Epithelial cell of esophagus (primary cell): ENCODE measurements at regions not wholly inside any gene's neighbourhood (a gene's known extent, or its start where the extent isn't known, plus 50 kb on each side); places are given as distances from the start of the nearest gene placed in this dataset.

Source experiments
- DNase-seq: peaks from one replicate; pipeline ENCODE4 v3.0.0; 2010; ENCODE audit warnings: low read depth
- H3K4me3 ChIP-seq: 2 replicates; pipeline ENCODE4 v1.5.1; 2011; ENCODE audit warnings: mild to moderate bottlenecking, low read length, control low read depth
- TF ChIP-seq, protein P1 (sequence below): IDR thresholded peaks from 2 replicates; pipeline ENCODE4 v1.5.1; 2011; ENCODE audit warnings: low read depth, mild to moderate bottlenecking, low read length, control low read depth, inconsistent platforms; ENCODE audit not compliant: insufficient read depth; ENCODE audit errors: missing control alignments

DNA sequence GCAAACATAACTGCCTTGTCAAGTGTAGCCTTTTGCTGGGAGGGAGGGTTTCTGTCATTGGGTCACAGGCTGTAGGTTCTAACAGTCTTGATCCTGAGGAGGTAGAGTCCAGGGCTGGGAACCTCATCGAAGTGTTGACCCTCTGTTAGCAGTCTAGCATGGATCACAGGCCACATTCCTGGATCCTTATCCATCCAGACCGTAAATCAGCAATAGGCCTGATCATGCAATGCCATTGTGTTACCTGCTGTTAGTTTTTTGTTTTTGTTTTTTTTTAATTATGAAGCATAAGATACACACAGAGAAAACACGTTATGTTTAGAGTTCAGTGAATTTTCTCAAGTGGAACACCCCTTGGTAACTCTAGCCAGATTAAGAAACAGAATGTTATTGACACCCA, 282.0 kb upstream of the TPM1 start:
- no peak for DNase-seq
- TF ChIP-seq, protein P1, sequence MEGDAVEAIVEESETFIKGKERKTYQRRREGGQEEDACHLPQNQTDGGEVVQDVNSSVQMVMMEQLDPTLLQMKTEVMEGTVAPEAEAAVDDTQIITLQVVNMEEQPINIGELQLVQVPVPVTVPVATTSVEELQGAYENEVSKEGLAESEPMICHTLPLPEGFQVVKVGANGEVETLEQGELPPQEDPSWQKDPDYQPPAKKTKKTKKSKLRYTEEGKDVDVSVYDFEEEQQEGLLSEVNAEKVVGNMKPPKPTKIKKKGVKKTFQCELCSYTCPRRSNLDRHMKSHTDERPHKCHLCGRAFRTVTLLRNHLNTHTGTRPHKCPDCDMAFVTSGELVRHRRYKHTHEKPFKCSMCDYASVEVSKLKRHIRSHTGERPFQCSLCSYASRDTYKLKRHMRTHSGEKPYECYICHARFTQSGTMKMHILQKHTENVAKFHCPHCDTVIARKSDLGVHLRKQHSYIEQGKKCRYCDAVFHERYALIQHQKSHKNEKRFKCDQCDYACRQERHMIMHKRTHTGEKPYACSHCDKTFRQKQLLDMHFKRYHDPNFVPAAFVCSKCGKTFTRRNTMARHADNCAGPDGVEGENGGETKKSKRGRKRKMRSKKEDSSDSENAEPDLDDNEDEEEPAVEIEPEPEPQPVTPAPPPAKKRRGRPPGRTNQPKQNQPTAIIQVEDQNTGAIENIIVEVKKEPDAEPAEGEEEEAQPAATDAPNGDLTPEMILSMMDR, result no peak
- no peak overlapping the region for H3K4me3 ChIP-seq

DNA sequence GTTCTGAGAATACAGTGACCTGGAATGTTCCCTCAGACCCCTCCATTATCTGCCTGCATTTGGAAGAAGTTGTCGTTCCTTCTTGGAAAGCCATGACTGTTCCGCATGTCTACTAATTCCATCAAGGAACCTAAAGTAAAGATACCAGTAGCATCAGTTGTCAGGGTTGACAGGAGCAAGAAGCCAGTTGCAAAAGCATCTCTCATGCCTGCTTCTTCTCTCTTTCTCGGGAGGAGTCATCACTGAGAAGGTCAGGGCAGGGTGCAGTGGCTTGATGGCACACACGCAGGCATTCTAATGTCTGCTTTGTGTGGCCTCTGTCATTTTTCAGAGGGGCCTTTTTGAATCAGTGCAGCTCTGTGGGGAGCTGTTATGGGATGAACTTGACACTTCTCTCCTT, 276.6 kb upstream of the TPM1 start:
- TF ChIP-seq, protein P1, result no peak
- DNase-seq, result no peak
- no peak overlapping the region for H3K4me3 ChIP-seq

DNA sequence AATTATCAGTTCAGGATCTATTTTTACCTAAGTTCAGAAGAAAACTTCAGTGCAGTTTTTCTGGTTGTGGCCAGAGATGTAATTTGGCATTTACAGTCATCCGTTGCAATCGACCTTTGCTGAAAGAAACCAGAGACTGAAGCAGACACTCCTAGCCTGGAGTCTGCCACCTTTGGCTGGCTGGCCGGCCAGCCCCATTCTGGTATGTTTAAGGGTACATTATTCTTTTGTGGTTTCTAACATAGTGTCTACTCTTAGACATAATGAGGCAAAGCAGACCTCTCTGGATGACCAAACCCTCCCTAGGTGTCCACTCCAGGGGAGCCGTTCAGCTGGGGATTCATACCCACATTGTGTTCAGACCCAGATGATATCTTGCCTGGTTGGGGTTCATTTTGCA, 275.9 kb upstream of the TPM1 start:
- no peak for DNase-seq
- no peak overlapping the region for H3K4me3 ChIP-seq
- TF ChIP-seq, protein P1, result no peak

DNA sequence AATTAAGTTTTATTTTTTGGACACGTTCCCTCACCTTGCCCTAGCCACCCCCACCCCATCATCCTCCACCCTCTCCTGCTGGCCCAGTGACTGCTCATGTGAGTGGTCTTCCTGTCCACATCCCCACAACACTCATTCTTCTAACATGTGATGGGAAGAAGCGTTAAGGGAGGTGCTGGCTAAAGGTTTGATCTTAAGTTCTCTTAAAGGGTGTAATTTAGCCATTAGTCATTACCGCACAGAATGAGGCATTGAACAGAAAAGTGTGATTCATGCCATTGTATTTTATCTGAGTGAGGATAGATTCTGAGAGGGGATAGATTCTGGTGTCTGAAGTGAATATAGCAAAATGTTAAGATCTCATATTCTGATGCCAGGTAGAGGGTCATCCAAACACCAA, 272.9 kb upstream of the TPM1 start:
- TF ChIP-seq, protein P1, result no peak
- DNase-seq, result peak; percentile 89
- no peak overlapping the region for H3K4me3 ChIP-seq

DNA sequence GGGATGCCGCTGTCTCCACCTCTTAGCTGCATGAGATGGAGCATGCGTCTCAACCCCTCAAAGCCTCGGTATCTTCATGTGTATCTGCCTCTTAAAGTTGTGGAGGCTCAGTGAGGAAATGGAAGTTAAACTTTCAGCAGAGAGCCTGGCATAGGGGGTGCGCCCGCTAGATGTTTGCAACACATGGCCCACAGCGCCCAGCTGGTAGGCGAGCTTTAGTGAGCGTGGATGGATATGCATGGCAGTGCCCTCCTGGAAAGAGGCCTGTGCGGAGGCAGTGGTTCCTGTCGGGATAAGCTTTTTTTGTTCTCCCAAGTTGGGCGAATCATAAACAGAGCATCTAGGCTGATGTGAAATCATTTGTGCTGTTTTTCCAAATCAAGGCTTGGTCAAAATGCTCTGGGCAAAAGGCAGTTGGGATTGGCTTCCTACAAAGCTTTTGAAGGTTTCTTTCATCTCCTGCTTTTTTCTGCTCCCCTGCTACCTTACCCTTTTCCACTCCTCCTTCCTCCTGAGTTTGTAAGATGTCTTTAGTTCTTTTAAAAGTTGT, 272.4 kb upstream of the TPM1 start:
- peak; percentile 45 for DNase-seq
- TF ChIP-seq, protein P1, result no peak
- H3K4me3 ChIP-seq, result no peak overlapping the region

DNA sequence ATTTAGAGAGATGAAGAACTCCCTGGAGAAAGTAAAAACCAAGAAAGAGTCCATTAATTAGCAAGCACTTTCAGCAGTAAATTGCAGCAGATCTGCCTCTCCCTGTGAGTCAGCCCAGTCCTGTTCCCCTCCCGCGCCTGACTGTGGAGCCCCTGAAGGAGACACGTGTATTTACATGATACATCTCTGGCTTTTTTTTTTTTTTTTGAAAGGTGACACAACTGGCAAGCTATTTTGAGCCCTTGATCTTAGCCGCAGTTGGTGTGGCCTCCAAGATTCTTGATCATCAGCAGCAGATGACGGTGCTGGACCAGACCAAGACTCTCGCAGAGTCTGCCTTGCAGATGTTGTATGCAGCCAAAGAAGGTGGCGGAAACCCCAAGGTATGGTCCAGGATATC, 271.8 kb upstream of the TPM1 start:
- no peak overlapping the region for H3K4me3 ChIP-seq
- peak; percentile 95 for DNase-seq
- TF ChIP-seq, protein P1, result no peak

DNA sequence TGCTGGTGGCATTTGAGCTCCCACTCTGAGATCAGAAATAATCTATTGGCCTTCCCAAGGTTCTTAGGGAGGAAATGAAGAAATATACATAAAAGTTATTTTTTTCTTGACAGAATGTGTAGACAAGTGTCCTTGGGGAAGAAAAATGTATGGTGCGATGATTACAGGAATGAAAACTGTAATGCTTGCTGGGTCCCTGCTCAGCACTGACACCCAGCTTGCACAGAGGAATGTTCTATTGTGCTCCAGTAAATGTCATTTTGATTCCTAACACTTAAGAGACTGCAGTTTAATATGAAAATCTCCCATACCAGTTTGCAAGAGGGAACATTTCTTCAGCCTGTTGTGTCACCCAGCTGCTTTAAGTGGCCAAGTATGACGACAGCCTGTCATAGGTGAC, 271.3 kb upstream of the TPM1 start:
- no peak for DNase-seq
- no peak overlapping the region for H3K4me3 ChIP-seq
- TF ChIP-seq, protein P1, result no peak
